Nephron progenitor cell (in vitro differentiated cells): ENCODE measurements at regions not wholly inside any gene's neighbourhood (a gene's known extent, or its start where the extent isn't known, plus 50 kb on each side); places are given as distances from the start of the nearest gene placed in this dataset.
"Not testable (repeated sequence)": the region's sequence is repeated elsewhere in the genome, so short reads cannot be mapped to it uniquely, and the experiment has no call there.

ENCODE experiments used
- DNase-seq: peaks from one replicate; pipeline ENCODE4 v3.0.0; 2021
- H3K27ac Mint-ChIP-seq: 2 replicates; pipeline ENCODE4 v1.8.0; 2021; ENCODE audit warnings: mild to moderate bottlenecking, moderate library complexity, mixed read lengths
- H3K27me3 Mint-ChIP-seq: 2 replicates; pipeline ENCODE4 v1.8.0; 2021; ENCODE audit warnings: mild to moderate bottlenecking, low read depth, mixed read lengths; ENCODE audit not compliant: poor library complexity
- H3K36me3 Mint-ChIP-seq: 2 replicates; pipeline ENCODE4 v1.8.0; 2021; ENCODE audit warnings: low read depth, mixed read lengths
- H3K4me1 Mint-ChIP-seq: 2 replicates; pipeline ENCODE4 v1.8.0; 2021; ENCODE audit warnings: mixed read lengths
- H3K4me3 Mint-ChIP-seq: 2 replicates; pipeline ENCODE4 v1.8.0; 2021; ENCODE audit warnings: mild to moderate bottlenecking, moderate library complexity, mixed read lengths
- H3K9me3 Mint-ChIP-seq: 2 replicates; pipeline ENCODE4 v1.8.0; 2021; ENCODE audit warnings: mild to moderate bottlenecking, moderate library complexity, mixed read lengths

DNA sequence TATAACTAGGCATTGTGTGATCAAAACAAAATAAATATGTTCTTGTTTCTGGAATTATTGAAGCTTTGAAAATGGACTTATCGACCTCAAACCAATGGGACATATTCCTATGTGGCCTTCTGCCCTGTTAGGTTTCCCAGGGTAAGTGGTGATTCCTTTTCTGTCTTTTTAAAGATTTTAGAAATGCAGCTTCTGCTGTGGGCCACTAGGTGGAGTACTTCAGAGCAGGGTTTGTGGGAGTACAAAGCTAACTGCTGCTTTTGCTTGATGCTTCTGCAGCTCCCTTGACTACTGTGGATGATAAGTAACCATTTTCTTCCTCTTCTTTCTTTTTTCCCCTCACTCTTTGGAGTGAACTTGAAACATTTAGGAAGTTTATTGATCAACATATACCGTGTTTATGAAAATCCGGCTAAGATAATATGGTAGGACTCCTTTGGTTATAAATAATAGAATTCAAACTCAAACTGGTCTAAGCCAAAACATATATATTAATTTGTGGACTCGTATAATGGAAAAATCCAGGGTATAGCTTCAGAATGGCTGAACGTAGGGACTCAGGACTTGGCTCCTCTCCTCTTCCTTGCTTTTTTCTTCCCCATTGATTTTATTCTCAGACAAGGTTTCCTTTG lies 1737.7 kb upstream of the DEFB115 start:
- not testable (repeated sequence) for H3K36me3 Mint-ChIP-seq, H3K4me1 Mint-ChIP-seq, H3K27ac Mint-ChIP-seq, H3K27me3 Mint-ChIP-seq, H3K4me3 Mint-ChIP-seq, DNase-seq
- H3K9me3 Mint-ChIP-seq = peaks cover 52% of the 10 kb centered on the region

DNA sequence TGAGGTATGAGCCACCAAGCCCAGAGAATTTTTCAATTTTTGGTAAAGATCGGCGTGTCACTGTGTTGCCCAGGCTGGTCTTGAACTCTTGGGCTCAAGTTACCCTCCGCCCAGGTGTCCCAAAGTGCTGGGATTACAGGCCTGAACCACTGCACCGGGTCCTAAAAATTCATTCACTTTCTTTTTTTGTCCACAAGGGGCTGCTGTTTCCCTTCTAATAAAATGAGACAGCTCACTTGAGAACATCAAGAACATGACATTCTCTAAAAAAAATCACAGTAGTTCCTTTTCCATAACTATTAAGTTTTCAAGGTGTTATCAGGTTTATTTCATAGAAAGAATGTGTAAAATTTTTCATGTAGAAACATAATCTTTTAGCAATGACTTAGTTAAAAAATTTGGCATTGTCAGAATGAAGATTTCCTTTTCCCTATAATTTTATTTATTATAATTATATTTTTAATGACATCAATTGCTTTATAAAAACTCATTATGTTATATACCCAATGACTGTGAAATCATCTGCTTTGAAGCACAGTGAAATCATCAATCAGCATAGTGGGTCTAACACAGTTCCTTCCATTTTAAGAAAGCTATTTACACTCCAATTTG lies 1723.8 kb upstream of the DEFB115 start:
- H3K27ac Mint-ChIP-seq, H3K4me3 Mint-ChIP-seq, H3K4me1 Mint-ChIP-seq, DNase-seq, H3K36me3 Mint-ChIP-seq, H3K27me3 Mint-ChIP-seq: not testable (repeated sequence)
- peaks cover 14% of the 10 kb centered on the region for H3K9me3 Mint-ChIP-seq

DNA sequence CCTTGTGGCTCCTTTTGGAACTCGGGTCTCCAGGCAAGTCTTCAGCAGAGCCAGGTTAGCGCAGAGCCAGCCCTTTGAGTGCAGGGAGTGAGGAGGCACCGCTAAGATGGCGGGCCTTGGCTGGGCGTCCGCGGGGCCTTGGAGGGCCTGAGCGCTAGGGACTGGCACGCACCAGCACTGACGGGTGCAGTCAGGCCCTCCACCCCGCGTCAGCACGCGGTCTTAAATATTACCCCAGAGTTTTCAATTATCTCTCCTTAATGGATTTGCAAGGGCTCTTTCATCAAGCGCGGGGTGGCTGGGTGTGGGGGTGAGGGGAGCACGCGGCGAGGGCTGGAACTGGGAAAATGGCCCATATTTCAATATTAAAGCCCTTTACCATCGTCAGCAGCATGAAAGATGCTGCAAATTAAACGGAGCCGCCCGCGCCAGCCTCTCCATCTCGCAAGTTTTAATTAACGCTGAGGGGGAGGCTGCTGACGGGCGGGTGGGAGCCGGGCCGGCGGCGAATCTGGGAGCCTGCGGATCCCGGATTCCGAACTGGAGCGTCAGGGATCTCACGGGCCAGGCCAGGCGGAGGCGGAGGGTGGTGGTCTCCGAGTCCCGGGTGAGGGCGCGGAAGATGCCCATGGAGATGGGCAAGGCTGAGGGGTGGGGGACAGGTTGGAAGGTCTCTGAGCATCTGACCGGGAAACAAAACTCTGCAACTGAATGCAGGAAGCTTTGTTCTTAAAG lies 1690.4 kb upstream of the DEFB115 start:
- H3K4me1 Mint-ChIP-seq, H3K4me3 Mint-ChIP-seq, DNase-seq, H3K36me3 Mint-ChIP-seq, H3K27me3 Mint-ChIP-seq, H3K27ac Mint-ChIP-seq: not testable (repeated sequence)
- peaks cover 23% of the 10 kb centered on the region for H3K9me3 Mint-ChIP-seq

DNA sequence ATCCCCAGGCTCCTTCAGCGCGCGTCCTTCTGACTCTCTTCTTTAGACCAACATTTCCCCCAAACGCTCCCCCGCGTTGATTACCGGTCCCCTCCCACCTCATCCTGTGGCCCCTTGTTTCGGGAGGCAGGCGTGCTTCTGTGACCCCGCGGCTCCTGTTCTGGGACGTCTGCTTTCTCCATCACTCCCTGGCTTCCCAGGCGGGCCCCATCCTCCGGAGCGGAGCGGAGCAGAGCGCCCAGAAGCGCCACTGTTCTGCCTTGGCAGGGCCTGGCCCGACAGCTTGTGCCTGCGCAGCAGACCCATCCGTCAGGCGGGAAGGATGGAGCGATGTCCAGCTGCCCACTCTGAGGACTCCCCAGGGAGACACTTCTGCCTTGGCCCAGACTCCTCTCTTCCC lies 1689.8 kb upstream of the DEFB115 start:
- peaks cover 21% of the 10 kb centered on the region for H3K9me3 Mint-ChIP-seq
- H3K27ac Mint-ChIP-seq, DNase-seq, H3K4me1 Mint-ChIP-seq, H3K36me3 Mint-ChIP-seq, H3K4me3 Mint-ChIP-seq, H3K27me3 Mint-ChIP-seq: not testable (repeated sequence)

DNA sequence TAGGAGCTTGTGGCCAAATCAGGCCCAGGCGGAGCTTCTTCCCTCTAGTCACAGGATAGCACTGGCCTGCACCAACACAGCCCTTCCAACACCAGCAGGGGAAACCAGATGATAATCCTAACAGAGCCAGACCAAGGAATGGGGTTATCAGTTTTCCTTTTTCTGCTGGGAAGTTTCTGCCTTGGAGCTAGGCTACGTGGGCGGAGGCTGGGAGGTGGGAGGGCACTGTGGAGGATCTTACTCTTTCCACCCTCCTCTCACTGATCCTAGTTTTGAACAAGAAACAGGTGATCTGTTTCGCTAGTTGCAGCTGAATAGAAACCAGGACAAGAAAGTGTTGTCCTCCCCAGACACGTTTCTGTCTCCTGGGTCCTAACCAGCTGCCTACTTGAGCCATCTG lies 1687.3 kb upstream of the DEFB115 start:
- not testable (repeated sequence) for DNase-seq, H3K4me3 Mint-ChIP-seq, H3K27ac Mint-ChIP-seq, H3K4me1 Mint-ChIP-seq, H3K27me3 Mint-ChIP-seq, H3K36me3 Mint-ChIP-seq
- peaks cover 27% of the 10 kb centered on the region for H3K9me3 Mint-ChIP-seq

DNA sequence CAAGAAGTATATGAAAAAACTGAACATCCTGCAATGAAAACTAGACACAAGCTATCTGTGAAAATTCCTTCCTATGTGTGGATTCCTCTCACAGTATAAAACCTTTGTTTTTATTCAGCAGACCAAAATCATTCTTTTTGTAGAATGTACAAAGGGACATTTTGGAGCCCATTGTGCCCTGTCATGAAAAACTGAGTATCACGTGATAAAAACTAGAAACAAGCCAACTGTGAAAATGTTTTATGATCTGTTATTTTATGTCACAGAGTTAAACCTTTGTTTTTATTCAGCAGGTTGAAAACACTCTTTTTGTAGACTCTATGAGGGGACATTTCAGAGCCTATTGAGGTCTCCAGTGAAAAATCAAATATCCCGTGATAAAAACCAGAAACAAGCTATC lies 1667.9 kb upstream of the DEFB115 start:
- H3K9me3 Mint-ChIP-seq = peaks cover 33% of the 10 kb centered on the region
- not testable (repeated sequence) for H3K4me3 Mint-ChIP-seq

DNA sequence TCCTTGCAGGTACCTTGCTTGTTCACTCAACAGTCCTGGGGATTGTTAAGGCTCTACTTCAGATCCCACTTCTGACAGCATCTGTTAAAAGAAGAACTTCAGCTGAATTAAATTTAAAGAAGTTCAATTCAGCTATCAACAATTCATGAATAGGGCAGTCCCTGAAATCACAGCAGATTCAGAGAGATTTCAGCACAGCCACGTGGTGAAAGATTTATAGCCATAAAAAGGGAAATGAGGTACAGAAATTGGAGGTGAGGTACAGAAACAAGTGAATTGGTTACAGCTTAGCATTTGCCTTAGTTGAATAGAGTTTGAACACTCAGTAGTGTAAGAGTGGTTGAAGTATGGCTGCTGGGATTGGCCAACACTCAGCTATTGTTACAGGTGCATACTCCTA lies 1653.3 kb upstream of the DEFB115 start:
- not testable (repeated sequence) for H3K4me1 Mint-ChIP-seq, DNase-seq, H3K4me3 Mint-ChIP-seq, H3K27ac Mint-ChIP-seq, H3K36me3 Mint-ChIP-seq, H3K27me3 Mint-ChIP-seq
- H3K9me3 Mint-ChIP-seq = peaks cover 60% of the 10 kb centered on the region

More for the DNA sequence above, 1667.9 kb upstream of the DEFB115 start:
- not testable (repeated sequence) for H3K4me1 Mint-ChIP-seq, DNase-seq, H3K36me3 Mint-ChIP-seq, H3K27me3 Mint-ChIP-seq, H3K27ac Mint-ChIP-seq

DNA sequence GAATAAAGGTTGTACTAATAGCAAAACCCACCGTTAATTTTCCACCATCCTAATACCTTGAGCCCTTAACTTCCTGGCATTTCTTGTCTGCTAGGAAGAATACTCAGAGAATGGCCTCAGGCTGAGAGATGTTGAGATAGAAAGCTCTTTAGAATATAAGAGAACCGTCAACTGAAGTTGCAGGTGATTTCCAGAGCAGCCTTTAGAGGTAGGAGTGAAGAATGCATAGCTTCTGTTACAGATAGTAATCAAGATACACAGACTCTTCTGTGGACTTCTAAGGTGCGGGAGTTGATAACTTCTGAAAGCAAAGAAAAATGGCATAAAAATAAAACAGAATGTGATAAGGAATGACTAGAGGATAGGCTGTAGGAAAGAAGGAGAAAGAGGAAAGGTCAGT lies 1651.3 kb upstream of the DEFB115 start:
- H3K4me3 Mint-ChIP-seq, DNase-seq, H3K27ac Mint-ChIP-seq, H3K4me1 Mint-ChIP-seq, H3K27me3 Mint-ChIP-seq, H3K36me3 Mint-ChIP-seq: not testable (repeated sequence)
- H3K9me3 Mint-ChIP-seq = peaks cover 55% of the 10 kb centered on the region

DNA sequence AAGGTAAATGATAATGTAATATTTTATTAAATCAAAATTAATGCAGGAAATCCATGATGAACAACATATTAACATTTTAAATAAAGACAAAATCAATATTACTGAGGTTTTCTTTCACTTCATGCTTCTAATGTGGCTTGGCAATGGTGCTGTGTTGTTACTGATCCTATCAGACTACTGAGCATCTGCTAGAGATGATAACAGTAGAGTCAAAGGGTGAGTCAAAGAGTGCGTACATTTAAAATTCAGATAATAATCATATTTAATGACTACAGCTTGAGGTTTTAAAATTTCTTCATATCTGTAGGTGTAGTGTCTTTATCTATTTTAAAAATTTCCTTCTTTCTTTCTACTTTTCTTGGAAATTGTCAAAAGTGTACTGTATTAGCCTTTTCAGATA lies 1628.1 kb upstream of the DEFB115 start:
- peaks cover 80% of the 10 kb centered on the region for H3K9me3 Mint-ChIP-seq
- not testable (repeated sequence) for H3K4me3 Mint-ChIP-seq, H3K36me3 Mint-ChIP-seq, H3K27me3 Mint-ChIP-seq, DNase-seq, H3K4me1 Mint-ChIP-seq, H3K27ac Mint-ChIP-seq
